ENCODE measurements at regions not wholly inside any gene's neighbourhood (a gene's known extent, or its start where the extent isn't known, plus 50 kb on each side); places are given as distances from the start of the nearest gene placed in this dataset.

GRCh38 chr12:77299001-77299400 is 233.6 kb upstream of the E2F7 start:
- no peak for DNase-seq (ENCODE audit: low read depth in 2 of 2)

- DNase-seq (ENCODE audit: low read depth in 2 of 2) = no peak
Observed at GRCh38 chr12:77294016-77294415, 228.6 kb upstream of the E2F7 start.

GRCh38 chr12:77274926-77275325 is 209.6 kb upstream of the E2F7 start:
- DNase-seq (ENCODE audit: low read depth in 2 of 2) = no peak

- no peak for DNase-seq (ENCODE audit: low read depth in 2 of 2)
Observed at GRCh38 chr12:77273898-77274297, 208.5 kb upstream of the E2F7 start.

- DNase-seq (ENCODE audit: low read depth in 2 of 2) = no peak
Observed at GRCh38 chr12:77256956-77257355, 191.6 kb upstream of the E2F7 start.

- DNase-seq (ENCODE audit: low read depth in 2 of 2) = no peak
Observed at GRCh38 chr12:77253321-77253720, 188.0 kb upstream of the E2F7 start.

GRCh38 chr12:77251799-77252198 is 186.4 kb upstream of the E2F7 start:
- no peak for DNase-seq (ENCODE audit: low read depth in 2 of 2)

- DNase-seq (ENCODE audit: low read depth in 2 of 2) = no peak
Observed at GRCh38 chr12:77249892-77250291, 184.5 kb upstream of the E2F7 start.

GRCh38 chr12:77248036-77248435 is 182.7 kb upstream of the E2F7 start:
- DNase-seq (ENCODE audit: low read depth in 2 of 2) = no peak

- DNase-seq (ENCODE audit: low read depth in 2 of 2) = no peak
Observed at GRCh38 chr12:77247542-77247941, 182.2 kb upstream of the E2F7 start.

GRCh38 chr12:77243345-77243744 is 178.0 kb upstream of the E2F7 start:
- DNase-seq (ENCODE audit: low read depth in 2 of 2) = no peak

- no peak for DNase-seq (ENCODE audit: low read depth in 2 of 2)
Observed at GRCh38 chr12:77239617-77240016, 174.2 kb upstream of the E2F7 start.

- no peak for DNase-seq (ENCODE audit: low read depth in 2 of 2)
Observed at GRCh38 chr12:77238335-77238734, 173.0 kb upstream of the E2F7 start.

GRCh38 chr12:77237896-77238295 is 172.5 kb upstream of the E2F7 start:
- DNase-seq (ENCODE audit: low read depth in 2 of 2) = no peak

GRCh38 chr12:77236066-77236465 is 170.7 kb upstream of the E2F7 start:
- DNase-seq (ENCODE audit: low read depth in 2 of 2) = no peak

GRCh38 chr12:77232045-77232444 is 166.7 kb upstream of the E2F7 start:
- no peak for DNase-seq (ENCODE audit: low read depth in 2 of 2)

- DNase-seq (ENCODE audit: low read depth in 2 of 2) = no peak
Observed at GRCh38 chr12:77231501-77231918, 166.1 kb upstream of the E2F7 start.

- DNase-seq (ENCODE audit: low read depth in 2 of 2) = no peak
Observed at GRCh38 chr12:77229640-77230442, 164.5 kb upstream of the E2F7 start.

- DNase-seq (ENCODE audit: low read depth in 2 of 2) = no peak
Observed at GRCh38 chr12:77228376-77228775, 163.0 kb upstream of the E2F7 start.

- DNase-seq (ENCODE audit: low read depth in 2 of 2) = no peak
Observed at GRCh38 chr12:77226368-77226767, 161.0 kb upstream of the E2F7 start.

GRCh38 chr12:77225373-77225772 is 160.0 kb upstream of the E2F7 start:
- no peak for DNase-seq (ENCODE audit: low read depth in 2 of 2)

GRCh38 chr12:77224346-77224745 is 159.0 kb upstream of the E2F7 start:
- no peak for DNase-seq (ENCODE audit: low read depth in 2 of 2)

- DNase-seq (ENCODE audit: low read depth in 2 of 2) = no peak
Observed at GRCh38 chr12:77222336-77222735, 157.0 kb upstream of the E2F7 start.

GRCh38 chr12:77220586-77220985 is 155.2 kb upstream of the E2F7 start:
- DNase-seq (ENCODE audit: low read depth in 2 of 2) = no peak
